ENCODE measurements at regions not wholly inside any gene's neighbourhood (a gene's known extent, or its start where the extent isn't known, plus 50 kb on each side); places are given as distances from the start of the nearest gene placed in this dataset.

DNA sequence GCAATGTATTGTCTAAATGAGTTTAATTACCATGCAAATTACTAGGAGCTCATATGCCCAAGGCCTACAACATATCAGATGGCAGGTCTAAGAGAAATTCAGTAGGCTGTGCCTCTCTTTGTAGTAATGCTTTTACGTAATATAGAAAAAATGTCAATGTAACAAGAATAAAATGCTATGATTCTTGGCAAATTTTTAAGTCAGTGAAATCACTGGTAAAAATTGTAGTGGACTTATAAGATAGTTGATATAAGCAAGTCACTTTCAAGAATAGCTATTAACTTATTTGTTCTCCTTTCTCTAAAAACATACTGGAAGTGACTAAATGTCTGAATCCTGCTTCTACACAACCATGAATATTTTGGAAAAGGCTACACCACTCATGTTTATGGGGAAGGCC is 707.8 kb downstream of the TUSC7 start:
- no peak for DNase-seq

DNA sequence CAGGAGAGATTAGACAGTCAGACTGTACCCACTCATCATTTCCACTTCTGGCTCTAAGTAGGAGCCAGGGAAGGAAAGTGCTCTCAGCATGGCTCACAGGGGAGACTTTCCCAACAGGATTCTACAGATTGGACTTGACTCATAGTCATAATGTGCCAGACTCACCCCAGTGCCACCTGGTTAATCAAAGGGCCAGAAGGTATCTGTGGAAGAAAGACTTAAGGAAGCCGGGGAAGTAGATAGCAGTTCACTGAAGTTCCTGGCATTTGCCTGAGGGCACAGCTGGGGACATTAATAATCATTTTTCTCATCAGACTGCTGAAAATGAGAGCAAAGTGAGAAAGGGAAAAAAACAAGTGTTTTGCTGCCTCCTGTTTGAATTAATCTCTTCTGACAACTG is 717.5 kb downstream of the TUSC7 start:
- no peak for DNase-seq

DNA sequence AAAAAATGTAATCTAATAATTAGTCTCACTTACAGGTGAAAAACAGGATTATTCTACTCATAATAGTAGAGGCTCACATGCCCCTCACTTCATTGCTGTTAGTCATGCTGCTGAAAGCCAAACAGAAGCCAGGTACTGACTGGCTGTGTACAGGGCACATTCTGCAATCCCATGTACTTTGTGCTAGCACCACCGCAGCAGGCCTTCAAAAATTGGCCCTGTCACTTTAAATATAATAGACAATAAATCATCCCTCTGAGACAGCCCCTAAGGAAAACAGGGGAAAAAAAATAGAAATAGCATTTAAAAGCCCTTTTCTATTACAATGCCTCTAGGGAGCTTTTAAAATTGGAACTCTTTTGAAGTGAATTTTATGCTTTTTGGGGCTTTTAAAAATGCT is 723.8 kb downstream of the TUSC7 start:
- DNase-seq: no peak

- no peak for DNase-seq
These were observed 725.3 kb downstream of the TUSC7 start for GRCh38 chr3:117434661-117435412.

GRCh38 chr3:117435506-117435905 is 725.9 kb downstream of the TUSC7 start:
- DNase-seq: no peak

- no peak for DNase-seq
These were observed 730.2 kb downstream of the TUSC7 start for GRCh38 chr3:117439812-117440211.

- DNase-seq: no peak
These were observed 732.3 kb downstream of the TUSC7 start for GRCh38 chr3:117441851-117442250.

DNA sequence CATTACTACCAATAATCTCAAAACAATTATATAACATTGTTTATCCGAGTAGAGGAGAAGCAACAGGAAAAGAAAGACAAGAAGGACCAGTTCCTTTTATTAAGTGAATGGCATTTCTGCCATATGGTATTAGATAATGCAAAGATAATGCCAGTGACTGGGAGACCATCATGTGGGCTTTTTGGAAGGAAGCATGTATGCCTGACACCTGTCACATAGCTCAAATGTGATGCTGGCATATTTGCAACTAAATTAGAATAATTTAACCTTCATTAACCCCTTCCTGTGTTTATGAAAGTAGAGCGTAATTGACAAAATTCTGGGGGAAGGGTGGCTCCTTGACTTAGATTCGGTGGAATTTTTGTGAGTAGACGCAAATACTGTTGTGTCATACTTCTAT is 733.0 kb downstream of the TUSC7 start:
- DNase-seq: no peak

DNA sequence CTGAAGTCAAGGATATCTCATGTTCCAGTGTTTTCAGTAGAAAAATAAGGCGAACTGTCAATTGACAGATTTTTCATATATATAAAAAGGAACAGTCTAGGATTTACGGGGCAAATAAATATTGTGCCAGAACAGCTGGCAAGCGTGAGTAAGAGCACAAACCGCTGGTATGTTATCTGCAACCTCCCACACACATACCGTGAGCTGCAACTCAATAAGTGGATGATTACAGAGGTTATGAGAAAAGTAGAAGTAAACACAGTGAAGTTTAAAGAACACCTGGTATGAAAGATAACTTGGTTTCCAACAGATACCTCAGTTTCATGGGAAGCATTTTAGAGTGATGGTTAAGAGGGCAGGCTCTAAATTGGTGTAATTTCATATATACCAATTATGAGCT is 733.4 kb downstream of the TUSC7 start:
- no peak for DNase-seq

GRCh38 chr3:117444175-117444574 is 734.6 kb downstream of the TUSC7 start:
- no peak for DNase-seq

DNA sequence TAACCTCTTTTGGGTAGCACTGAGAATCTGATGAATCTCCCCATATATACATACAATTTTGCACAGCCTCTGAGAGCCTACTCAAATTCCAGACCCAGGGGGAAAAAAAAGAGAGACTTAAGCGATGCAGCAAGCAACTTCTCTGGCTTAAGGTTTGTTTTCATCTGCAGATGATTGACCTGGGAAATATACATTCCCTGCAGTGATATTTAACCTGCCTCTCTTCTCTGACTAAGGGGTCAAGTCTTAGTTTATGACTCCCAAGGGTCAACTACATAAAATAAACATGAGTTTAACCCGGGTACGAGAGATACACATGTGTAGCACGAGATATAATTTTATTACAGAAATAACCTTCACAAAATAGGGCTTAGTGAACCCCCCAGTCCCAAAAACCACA is 737.8 kb downstream of the TUSC7 start:
- DNase-seq: no peak

- DNase-seq: no peak
These were observed 740.4 kb downstream of the TUSC7 start for GRCh38 chr3:117450026-117450425.

DNA sequence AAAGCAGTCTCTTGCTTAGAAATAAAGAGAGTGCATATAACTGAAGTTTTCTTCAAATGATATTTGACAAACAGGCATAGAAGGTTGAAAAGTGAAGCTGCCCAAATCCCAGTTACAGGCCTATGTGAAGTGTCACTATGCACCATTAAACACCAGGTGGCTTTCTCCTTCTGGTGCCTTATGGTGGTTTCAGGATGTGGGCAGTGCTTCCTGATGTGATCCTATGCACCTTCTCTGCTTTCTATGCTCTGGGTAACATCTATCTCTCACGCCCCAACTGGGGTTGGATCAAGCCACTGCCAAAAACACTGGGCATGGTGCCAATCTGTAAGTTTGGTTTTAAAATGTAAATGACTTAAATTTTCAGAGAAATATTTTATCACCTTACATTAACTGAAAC is 744.7 kb downstream of the TUSC7 start:
- no peak for DNase-seq

GRCh38 chr3:117454908-117455307 is 745.3 kb downstream of the TUSC7 start:
- DNase-seq: no peak

DNA sequence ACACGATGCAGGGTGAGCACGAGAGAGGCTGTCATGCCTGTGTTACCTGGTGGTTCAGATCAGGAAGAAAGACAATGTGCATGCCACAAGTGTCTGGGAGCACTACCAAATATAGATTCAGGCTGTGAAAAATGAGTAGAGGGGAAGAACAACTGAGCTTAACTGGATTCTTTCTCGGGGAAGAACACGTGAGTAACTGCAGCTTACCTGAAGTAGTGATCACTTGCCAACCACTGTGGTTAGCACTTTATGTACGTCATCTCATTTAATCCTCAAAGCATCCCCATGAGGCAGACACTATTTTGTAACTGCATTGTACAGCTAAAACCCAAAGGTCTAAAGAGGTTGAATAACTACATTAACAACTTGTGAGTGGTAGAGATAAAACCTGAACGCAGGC is 746.2 kb downstream of the TUSC7 start:
- DNase-seq: no peak

- no peak for DNase-seq
These were observed 753.9 kb downstream of the TUSC7 start for GRCh38 chr3:117463276-117464115.

DNA sequence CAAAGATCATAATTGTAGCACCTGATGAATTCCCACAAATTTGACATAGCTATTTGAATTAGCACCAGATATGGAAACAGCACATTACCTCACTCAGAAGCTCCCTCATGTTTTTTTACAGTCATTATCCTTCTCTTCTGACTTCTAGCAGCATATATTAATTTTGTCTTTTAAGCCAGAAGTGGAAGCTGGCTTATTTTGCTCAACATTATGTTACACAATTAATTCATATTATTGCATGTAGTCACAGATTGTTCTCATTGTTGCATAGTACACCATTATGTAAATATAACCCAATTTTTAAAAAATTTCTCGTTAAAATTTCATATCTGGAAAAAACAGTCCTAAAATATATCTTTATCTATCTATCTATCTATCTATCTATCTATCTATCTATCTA is 762.3 kb downstream of the TUSC7 start:
- DNase-seq: no peak

DNA sequence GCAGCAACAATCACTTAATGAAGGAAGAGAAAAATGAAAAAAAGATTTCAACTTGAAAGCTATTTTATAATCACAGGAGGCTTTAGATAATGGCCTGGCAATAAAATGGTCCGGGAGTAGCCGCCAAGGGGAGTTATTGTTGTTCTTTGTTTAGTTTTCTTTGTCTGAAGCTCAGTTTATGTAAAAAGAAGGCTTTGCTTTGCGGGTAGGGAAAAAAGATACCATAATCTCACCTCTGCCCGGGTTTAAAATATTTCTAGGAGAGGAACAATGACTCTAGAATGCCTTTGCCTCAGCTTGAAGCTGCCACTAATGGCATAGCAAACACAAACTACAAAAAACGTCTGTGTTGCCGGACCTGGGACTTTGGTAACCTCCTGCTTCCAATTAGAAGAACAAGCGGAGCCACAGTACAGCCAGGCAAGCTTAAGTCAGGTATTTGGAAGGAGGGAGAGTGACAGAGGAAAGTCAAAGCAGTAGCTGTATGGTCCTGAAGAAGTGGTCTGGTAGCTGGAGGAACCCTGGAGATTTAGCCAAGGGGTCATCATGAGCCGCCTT is 764.5 kb downstream of the TUSC7 start:
- DNase-seq: no peak

GRCh38 chr3:117476572-117476971 is 767.0 kb downstream of the TUSC7 start:
- no peak for DNase-seq

DNA sequence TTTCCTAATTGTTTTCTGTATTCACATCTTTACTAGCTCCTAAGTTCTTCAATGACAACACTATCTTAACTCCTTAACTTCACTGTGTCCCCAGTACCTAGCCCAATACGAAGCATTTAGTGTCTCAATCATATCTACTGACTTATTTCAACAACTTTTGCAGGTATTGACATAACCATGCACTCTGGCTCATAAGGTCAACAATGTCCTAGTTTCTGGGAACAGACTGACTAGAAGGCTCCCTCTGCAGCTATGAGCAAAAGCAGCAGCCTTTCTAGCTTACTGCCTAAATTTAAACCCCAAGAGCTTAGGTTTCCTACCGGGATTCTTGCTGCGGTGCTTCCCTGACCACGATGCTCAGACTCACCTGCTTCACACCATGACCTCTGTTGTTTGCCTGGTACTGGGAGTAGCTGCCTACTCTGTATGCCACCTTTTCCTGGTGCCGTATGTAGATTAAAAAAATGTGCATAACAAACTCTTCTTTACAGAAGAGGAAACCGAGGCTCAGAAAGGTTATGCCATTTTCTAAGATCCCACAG is 767.7 kb downstream of the TUSC7 start:
- no peak for DNase-seq

- no peak for DNase-seq
These were observed 769.5 kb downstream of the TUSC7 start for GRCh38 chr3:117479095-117479494.

GRCh38 chr3:117480525-117480924 is 770.9 kb downstream of the TUSC7 start:
- no peak for DNase-seq

DNA sequence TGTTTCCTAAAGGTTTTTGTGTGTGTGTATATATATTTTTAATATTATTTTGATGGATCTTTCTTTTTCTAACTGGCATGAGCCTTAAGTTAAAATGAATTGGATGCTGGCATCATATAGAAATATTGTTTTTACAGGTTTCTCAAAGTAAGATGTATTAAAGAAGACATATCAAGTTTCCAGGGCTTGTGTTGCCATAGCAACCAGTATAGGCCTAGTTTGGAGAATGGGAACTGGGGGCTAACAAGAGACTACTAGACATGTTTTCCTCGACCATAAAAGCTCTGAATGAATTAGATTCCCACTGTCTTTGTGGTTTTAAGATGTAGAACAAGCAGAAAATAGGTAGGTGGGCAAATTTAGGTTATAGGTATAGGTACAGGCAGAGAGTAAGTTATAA is 771.4 kb downstream of the TUSC7 start:
- DNase-seq: no peak

DNA sequence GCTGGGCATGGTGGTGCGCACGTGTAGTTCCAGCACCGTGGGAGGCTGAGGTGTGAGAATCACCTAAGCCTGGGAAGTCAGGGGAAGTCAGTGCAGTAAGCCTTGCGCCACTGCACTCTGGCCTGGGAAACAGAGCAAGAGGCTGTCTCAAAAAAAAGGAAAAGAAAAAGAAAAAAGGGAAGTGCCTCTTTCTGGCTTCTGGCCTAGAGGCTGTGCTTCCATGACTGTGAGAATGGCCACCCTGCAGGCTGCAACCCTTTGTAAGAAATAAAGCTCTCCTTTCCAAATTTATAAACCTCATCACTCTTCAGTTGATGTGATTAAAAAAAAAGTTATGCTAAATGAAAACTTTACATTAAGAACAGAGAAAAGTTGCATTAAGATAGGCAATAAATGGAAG is 774.3 kb downstream of the TUSC7 start:
- no peak for DNase-seq
